Heart right ventricle (tissue), 16 donors: ENCODE measurements at regions not wholly inside any gene's neighbourhood (a gene's known extent, or its start where the extent isn't known, plus 50 kb on each side); places are given as distances from the start of the nearest gene placed in this dataset.

Experiments used
- ATAC-seq, 8 donors: fragments of 200-7000 bp; cut with Tn5 transposase; one replicate each; pipeline ENCODE4 v1.9.1; 2020; ENCODE audit warnings: mild to moderate bottlenecking in 8 of 8, moderate library complexity in 8 of 8, moderate number of reproducible peaks in 1 of 8
- DNase-seq, 2 donors: peaks; one replicate each; pipeline ENCODE4 v3.0.0-alpha.2; 2020
- H3K27ac ChIP-seq, 10 donors: fragments of 200-600 bp; sonication (generic) in 2 of 10; one replicate each; pipeline versions ENCODE4 v1.5.0 to v1.8.0; 2020 to 2022; ENCODE audit warnings: mild to moderate bottlenecking in 3 of 10
- H3K27me3 ChIP-seq, 7 donors: fragments of 200-600 bp; one replicate each; pipeline ENCODE4 v1.8.0; 2021 to 2022; ENCODE audit warnings: mild to moderate bottlenecking in 2 of 7
- H3K36me3 ChIP-seq, 9 donors: fragments of 200-600 bp; sonication (generic) in 1 of 9; one replicate each; pipeline versions ENCODE4 v1.5.0 to v1.8.0; 2020 to 2022; ENCODE audit warnings: mild to moderate bottlenecking in 2 of 9
- H3K4me1 ChIP-seq, 9 donors: fragments of 200-600 bp; sonication (generic) in 1 of 9; one replicate each; pipeline versions ENCODE4 v1.5.0 to v1.8.0; 2020 to 2022; ENCODE audit warnings: mild to moderate bottlenecking in 4 of 9
- H3K4me3 ChIP-seq, 10 donors: fragments of 200-600 bp; sonication (generic) in 2 of 10; one replicate each; pipeline versions ENCODE4 v1.5.0 to v1.8.0; 2020 to 2022; ENCODE audit warnings: mild to moderate bottlenecking in 7 of 10, moderate library complexity in 2 of 10
- H3K9me3 ChIP-seq, 11 donors: fragments of 200-600 bp in 10 of 11; sonication (generic) in 2 of 11; one replicate each; pipeline versions ENCODE4 v1.5.0 to v1.8.0; 2013 to 2022; ENCODE audit warnings: mild to moderate bottlenecking in 2 of 11, control low read depth in 1 of 11, moderate library complexity in 1 of 11
- CTCF ChIP-seq, 9 donors: fragments of 200-600 bp; sonication (generic) in 2 of 9; IDR thresholded peaks; one replicate each; pipeline versions ENCODE4 v1.5.0 to v1.8.0; 2021 to 2022; ENCODE audit warnings: antibody characterized with exemption in 9 of 9, mild to moderate bottlenecking in 5 of 9, moderate library complexity in 1 of 9
- WGBS, 2 donors: extraction: QIAGEN DNeasy Blood & Tissue Kit; methylation state at CpG; one replicate each; pipeline ENCODE4 v1.1.7; 2013; ENCODE audit warnings: inconsistent platforms in 1 of 2; 5-methylcytosine and 5-hydroxymethylcytosine counted together
- intact Hi-C, 10 donors: fragments of 100-400 bp; cut with DNase I; formaldehyde crosslinking; loops; one replicate each; pipeline versions ENCODE4 v1.11.1 to v1.14.2; 2022
- donor health status: Arrhythmogenic right ventricular cardiomyopathy.
- donor health status: ischemic (EF 13 %, LVEDD 7.1; RV severe dilation, severe dysfunction).
- donor health status: healthy with polysubstance abuse.
- donor health status: DM: no; HTN: yes; CAD: no.
- donor health status: DM: no; HTN: no; CAD: no.
- donor health status: ischemic (EF 25% LVEDD 6.9; RV normal size, moderate dysfunction).
- donor health status: ischemic (EF 25% LVEDD 5.7; RV mildly dilated, moderate dysfunction).
- donor health status: healthy.
- donor health status: DM: yes; HTN: yes; CAD: no.
- donor health status: Ischemic cardiomyopathy.
- donor health status: ischemic (EF 35%, LVEDD 5.7; RV mildly dilated, moderate dysfunction).
- donor health status: nonischemic (EF 11% LVEDD 7.7; RV severe dilation, severe dysfunction).
- donor health status: DM: yes; HTN: yes; CAD: no.
- donor health status: PGD.
- donor health status: ischemic (EF 29% LVEDD 5.4; RV normal size, mild dysfunction).
- donor health status: nonischemic (EF 23%, LVEDD 6.1; RV moderate dilation, normal function).

GRCh38 chr13:57491318-57491717 lies 140.2 kb upstream of the PCDH17 start:
- TF ChIP-seq CTCF (IDR thresholded peaks at IDR 0.05): no peak
- Histone ChIP-seq H3K4me3 (no peak overlapping the region), H3K4me1 (no peaks in the 10 kb centered on the region), H3K36me3 (no peaks in the 10 kb centered on the region), H3K9me3 (peaks cover 0 to 18% (median 0%) of the 10 kb centered on the region in 11 donors), H3K27me3 (no peaks in the 10 kb centered on the region), H3K27ac (no peak overlapping the region)
- ATAC-seq (no peak), DNase-seq (no peak)
- WGBS, 2 donors: 75 to 82% methylated on average over 1 of the region's 1 CpG
- intact Hi-C loops: no loop called here

- Histone ChIP-seq H3K4me1 (no peaks in the 10 kb centered on the region), H3K4me3 (no peak overlapping the region), H3K27me3 (no peaks in the 10 kb centered on the region), H3K27ac (no peak overlapping the region), H3K36me3 (no peaks in the 10 kb centered on the region), H3K9me3 (peaks cover 0 to 3% (median 0%) of the 10 kb centered on the region in 11 donors)
- intact Hi-C loops: no loop called here
- DNase-seq (no peak), ATAC-seq (no peak)
- TF ChIP-seq CTCF (IDR thresholded peaks at IDR 0.05): no peak
- WGBS, 2 donors: 57 to 62% methylated on average over 3 of the region's 3 CpGs
Observed at GRCh38 chr13:57507752-57508463, 123.6 kb upstream of the PCDH17 start.

- Histone ChIP-seq H3K27me3 (no peaks in the 10 kb centered on the region), H3K4me3 (no peak overlapping the region), H3K4me1 (no peaks in the 10 kb centered on the region), H3K9me3 (peaks cover 0 to 3% (median 0%) of the 10 kb centered on the region in 11 donors), H3K27ac (no peak overlapping the region), H3K36me3 (no peaks in the 10 kb centered on the region)
- no peak for TF ChIP-seq CTCF (IDR thresholded peaks at IDR 0.05)
- DNase-seq (no peak), ATAC-seq (no peak)
- intact Hi-C loops: no loop called here
Observed at GRCh38 chr13:57511603-57512002, 119.9 kb upstream of the PCDH17 start.

- Histone ChIP-seq H3K4me1 (no peaks in the 10 kb centered on the region), H3K4me3 (no peak overlapping the region), H3K27me3 (no peaks in the 10 kb centered on the region), H3K36me3 (no peaks in the 10 kb centered on the region), H3K27ac (no peak overlapping the region), H3K9me3 (peaks cover 0 to 30% (median 3%) of the 10 kb centered on the region in 11 donors)
- intact Hi-C loops: no loop called here
- DNase-seq (no peak), ATAC-seq (no peak)
- WGBS, 2 donors: 63 to 74% methylated on average over 1 of the region's 1 CpG
- TF ChIP-seq CTCF (IDR thresholded peaks at IDR 0.05): no peak
Observed at GRCh38 chr13:57527114-57527735, 104.3 kb upstream of the PCDH17 start.
